ENCODE measurements at regions not wholly inside any gene's neighbourhood (a gene's known extent, or its start where the extent isn't known, plus 50 kb on each side); places are given as distances from the start of the nearest gene placed in this dataset.

- TF ChIP-seq CTCF (IDR thresholded peaks at IDR 0.05 in 2 of 3, conservative IDR thresholded peaks at IDR 0.05 in 1 of 3; ENCODE audit: borderline replicate concordance in 1 of 3, insufficient read depth in 1 of 3, low read depth in 2 of 3, low read length in 2 of 3) (no peak), POLR2A (IDR thresholded peaks at IDR 0.05; ENCODE audit: borderline replicate concordance, extremely low read depth, insufficient read depth, insufficient read length) (no peak), EZH2 (IDR thresholded peaks at IDR 0.05) (no peak), POLR2AphosphoS5 (IDR thresholded peaks at IDR 0.05; ENCODE audit: low read depth, low read length) (no peak), ATF3 (IDR thresholded peaks at IDR 0.05) (no peak), FOSL1 (IDR thresholded peaks at IDR 0.05; ENCODE audit: low read depth) (no peak), SIN3A (IDR thresholded peaks at IDR 0.05; ENCODE audit: low read depth) (no peak)
These were observed 464.0 kb upstream of the ZMIZ1 start for GRCh38 chr10:78604721-78605120.

All from HCT116 (cell line).